NCI-H2029 (cell line): ENCODE measurements at regions not wholly inside any gene's neighbourhood (a gene's known extent, or its start where the extent isn't known, plus 50 kb on each side); places are given as distances from the start of the nearest gene placed in this dataset.
"Not testable (repeated sequence)": the region's sequence is repeated elsewhere in the genome, so short reads cannot be mapped to it uniquely, and the experiment has no call there.

ENCODE experiments used
- DNase-seq: peaks from one replicate; lab custom pipeline; 2025; lab: John Stamatoyannopoulos, UW

DNA sequence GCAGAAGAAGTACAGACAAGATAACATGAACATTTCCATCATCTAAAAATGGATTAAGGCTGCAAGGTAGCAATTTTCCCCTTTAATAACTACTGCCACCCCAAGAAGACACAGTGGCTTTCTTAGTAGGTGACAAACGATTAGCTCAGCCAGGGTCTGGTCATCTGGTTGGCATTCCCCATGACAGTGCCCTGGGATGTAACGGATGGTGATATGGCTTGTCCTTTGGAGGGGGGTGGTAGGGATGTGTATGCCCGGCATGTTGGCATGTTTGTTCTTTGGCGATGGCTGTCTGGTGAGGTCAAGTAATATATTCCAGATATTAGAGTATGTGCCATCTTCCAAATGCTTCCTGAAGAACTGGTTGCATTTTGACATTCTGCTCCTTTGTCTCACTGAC, 135.6 kb upstream of the ZNF536 start:
- no peak for DNase-seq

DNA sequence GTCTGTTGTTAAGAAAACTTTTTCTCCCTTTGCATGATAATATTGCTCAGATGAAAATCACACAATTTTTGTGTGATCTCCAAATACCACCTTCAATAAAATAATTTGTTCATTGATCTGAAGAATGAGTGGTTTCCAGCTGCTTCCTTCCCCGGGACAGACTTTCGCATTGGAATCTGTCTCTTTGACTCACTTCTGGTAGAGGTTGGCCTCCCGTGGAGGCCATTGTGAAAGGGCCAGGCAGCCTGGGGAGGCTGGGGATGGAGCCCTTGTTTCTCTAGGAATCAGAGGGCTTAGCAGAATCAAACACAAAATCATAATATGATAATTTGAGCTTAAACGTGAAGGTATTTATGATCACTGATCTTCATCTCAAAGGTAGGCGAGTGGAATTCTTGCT, 135.0 kb upstream of the ZNF536 start:
- DNase-seq: no peak

DNA sequence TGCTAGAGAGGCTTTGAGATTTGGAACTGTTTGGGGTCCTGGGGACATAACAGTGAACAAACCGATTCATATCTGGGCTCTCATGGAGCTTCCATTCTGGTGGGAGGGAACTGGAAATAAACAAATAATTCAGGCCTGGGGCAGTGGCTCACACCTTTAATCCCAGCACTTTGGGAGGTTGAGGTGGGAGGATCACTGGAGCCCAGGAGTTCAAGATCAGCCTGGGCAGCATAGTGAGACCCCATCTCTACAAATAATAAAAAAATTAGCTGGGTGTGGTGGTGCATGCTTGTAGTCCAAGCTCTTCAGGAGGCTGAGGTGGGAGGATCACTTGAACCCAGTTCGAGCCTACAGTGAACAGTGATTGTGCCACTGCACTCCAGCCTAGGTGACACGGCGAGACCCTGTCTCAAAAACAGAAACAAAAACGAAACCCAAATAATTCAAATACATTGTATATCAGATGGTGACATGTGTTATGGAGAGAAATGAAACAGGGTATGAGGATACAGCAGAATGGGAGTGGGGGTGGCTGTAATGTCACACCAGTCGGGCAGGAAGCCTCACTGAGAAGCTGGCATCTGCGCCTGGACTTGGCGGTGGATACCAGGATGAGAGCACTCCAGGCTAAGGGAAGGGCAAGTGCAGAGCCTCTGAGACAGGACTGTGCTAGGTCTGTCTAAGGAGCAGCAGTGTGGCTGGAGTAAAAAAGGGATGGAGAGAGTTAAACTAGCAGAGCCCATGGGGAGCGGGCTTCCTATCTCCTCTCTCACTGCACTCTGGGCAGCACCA, 131.1 kb upstream of the ZNF536 start:
- DNase-seq: no peak

DNA sequence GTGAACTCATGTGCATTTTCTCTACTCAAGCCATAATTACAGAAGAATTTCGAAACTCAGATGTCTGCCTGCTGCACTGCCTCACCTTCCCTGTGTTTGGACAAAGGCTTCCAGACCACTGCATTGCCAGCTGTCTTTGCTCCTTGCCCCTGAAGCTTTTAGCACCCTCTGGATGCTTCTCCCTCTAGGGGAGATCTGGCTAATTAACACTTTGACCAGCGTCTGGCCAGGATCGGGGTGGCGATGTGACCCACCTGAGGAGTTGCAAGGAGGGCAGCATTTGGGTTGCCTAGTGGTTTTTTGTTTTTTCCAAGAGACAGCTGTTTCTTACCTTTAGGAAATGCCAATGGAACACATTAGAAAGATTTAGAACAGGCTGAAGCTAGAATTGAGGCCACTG, 127.7 kb upstream of the ZNF536 start:
- DNase-seq: no peak

DNA sequence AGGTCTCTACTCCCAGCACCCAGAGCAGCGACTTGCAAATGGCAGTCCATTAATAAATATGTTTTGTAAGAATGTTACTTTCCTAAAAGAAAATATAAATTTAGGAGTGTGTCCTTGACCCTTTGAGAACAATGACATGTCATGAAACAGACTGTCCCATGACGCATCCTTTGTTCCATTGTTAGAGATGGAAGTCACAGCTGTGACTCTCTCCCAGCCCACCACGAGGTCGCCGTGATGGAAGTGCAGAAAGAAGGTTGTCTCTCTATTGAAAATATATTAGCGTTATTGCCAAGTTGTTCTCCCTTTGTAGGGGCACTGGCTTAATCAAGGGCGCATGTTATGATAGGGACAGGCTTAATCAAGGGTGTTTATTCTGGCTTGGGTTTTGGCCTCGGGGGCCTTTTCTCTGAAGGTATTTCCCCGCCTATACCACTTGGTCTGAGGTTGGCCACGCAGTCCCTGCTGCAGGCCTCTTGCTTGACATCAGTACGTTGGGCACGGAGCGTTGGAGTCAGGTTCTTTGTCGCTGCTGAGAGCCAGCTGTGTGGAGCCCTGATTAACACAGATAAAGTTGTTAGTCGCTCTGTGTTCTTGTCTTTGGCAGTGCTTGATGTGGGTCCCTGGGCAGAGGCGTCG, 126.7 kb upstream of the ZNF536 start:
- no peak for DNase-seq

DNA sequence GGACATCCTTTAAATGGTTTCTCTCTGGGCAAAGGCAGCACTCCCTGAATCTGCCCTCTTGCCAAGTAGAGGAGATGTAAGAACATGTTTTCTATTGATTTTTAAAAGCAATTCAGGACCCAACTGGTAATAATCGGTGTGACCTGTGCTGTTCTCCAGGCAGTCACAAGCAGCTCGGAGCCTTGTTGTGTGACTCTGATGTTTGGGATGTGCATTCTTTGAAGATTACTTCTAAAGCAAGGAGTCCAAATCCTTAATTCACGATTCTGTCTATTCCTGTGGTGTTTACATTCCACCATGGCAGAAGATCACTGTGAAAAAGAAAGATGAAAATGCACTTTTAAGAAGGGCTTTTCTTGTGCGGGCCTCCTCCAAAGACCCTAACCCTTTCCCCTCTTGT, 122.3 kb upstream of the ZNF536 start:
- DNase-seq: no peak

DNA sequence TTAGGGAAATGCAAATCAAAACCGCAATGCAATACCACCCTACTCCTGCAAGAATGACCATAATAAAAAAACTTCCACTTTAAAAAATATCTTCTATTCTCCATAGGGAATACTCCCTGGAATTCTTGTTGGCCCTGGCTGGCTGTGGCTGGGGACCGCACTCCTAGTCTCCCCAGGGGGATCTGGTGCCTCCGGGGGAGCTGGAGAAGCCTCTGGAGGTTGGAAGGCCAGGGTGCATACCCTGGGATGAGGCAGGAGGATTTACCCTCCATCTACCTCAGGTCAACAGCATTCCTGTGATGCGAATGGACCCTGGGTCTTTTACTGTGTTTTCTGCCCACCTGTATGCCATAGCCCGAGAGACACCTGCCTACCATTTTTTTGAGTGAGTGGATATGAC, 120.0 kb upstream of the ZNF536 start:
- DNase-seq: no peak

DNA sequence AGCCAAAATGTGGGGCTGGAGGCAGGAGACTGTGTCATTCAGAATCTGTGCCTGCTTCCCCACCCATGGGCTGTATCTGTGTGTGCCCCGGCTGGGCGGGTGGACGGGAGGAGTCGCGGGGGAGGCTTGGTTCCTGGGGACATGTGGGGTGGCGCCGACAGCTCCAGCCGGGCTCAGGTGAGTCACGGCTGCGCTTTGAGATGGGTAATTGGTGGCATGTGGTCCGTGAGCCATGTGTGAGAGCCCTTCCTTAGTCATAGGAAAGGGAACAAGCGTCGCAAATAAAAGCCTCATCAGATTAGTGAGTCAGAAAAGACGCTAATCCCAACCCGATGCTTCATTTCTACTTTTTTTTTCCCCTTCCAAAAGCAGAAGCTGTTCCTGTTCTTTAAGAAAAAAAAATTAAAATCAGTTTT, 118.6 kb upstream of the ZNF536 start:
- no peak for DNase-seq

DNA sequence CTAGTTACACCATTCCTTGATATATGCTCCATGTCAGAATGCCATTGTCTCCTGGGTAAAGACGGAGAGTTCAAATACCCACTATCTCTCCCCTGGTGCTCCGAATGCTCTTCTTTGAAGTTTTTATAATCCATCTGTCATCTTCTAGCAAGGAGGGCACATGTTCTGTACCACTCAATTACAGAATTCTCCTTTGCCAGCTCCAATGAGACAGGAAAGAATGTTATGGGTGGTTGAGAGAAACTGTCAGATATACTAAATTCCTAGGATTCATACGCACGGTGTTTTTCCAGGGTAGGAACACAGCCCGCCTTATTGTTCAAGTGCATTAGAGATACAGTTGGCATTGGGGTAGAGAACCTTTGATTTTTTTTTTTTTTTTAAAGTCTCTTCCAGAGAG, 118.0 kb upstream of the ZNF536 start:
- no peak for DNase-seq

DNA sequence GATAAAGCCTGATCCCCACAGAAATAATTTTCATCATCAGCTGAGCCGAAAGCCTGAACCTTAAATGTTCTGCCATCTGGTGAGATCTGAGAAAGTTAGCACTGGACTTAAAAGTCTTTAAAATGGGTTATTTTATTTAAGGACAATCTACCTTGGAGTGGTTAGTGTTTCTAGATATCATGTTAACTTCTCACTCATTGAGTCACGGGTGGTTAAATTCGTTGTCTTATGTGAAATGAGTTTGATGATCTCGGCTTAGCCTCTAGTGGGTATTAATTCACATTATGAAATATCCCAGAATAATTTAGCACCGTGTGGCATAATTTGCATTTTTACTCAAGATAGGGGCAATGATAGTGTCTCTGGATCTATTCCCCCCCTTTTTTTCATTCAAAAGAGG, 117.4 kb upstream of the ZNF536 start:
- no peak for DNase-seq

DNA sequence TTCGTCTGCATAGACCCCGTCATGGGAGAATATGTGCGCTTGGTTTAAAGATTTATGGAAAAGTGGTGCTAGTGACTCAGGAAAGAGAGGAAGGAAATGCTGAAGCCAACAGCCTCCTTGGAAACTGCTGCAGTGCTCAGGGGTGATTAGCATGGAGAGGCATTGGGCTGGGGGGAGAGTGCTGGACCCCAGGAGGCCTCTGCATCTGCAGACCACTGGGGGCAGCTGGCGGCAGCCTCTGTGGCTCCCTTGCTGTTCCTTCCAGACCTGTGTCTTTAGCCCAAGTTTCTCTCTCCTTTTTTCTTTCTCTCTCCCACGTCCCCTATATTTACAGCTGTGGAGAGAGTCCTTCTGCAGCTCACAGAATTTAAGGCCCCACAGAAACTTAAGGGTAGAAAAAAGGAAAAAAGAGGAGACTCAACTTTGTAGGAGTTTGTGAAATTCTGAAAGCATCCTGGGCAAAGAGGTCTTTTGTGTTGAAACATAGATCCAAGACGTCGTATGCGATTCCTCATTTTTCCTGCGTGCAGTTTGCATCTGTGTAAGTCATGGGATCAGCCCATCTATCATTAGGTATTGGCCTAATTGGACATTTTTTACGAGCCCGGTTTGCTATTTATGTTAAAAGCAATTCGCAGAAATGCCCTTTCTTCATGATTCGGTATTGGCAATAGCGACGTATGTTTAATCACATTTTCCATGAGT, 116.2 kb upstream of the ZNF536 start:
- no peak for DNase-seq

DNA sequence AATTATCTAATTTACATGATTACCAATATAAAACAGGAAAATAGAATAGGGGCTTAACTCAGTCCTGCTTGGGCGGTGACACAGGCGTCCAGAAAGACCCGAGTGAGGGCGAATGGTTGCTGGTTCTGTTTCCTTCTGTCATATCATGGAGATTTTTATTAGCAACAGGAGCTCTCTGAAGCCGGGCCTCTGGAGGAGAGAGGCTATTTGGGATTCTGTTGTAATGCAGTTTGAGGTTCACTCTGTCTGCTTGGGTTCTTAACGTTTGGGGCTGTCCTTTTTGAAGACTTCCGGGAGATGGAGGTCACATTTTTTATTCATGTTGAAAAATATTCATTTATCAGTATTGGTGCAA, 115.7 kb upstream of the ZNF536 start:
- no peak for DNase-seq

DNA sequence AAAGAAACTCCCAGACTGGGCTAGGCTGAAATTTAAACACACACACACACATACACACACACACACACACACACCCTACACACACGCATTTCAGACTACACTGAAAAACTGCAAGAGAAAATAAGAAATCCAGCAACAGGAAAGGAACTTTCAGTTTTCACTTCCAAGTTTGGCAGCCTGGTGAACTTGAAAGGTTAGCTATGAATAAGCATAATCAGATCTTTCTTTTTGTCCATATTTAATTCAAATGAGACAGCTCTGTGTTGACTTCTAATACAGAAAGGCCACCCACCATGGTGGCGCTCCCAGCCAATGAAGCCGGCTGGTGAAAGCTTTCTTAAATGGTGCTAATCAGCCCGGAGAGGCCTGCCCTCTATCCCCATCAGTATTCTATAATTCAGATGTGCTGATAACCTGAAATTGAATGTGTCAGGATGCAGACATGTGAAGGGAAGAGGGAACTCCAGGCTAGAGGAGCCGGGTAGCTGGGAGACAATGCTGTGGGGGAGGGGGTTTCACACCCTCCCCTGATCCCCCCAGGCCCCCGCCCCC, 108.3 kb upstream of the ZNF536 start:
- DNase-seq: no peak

DNA sequence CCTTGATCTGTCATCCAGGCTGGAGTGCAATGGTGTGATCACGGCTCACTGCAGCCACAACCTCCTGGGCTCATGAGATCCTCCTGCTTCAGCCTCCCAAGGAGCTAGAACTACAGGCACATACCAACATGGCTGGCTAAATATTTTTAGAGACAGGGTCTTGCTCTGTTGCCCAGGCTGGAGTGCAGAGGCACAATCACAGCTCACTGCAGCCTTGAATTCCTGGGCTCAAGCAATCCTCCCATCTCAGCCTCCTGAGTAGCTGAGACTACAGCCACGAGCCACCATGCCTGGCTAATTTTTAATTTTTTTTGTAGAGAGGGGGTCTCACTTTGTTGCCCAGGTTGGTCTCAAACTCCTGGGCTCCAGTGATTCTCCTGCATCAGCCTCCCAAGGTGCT, 106.3 kb upstream of the ZNF536 start:
- not testable (repeated sequence) for DNase-seq

DNA sequence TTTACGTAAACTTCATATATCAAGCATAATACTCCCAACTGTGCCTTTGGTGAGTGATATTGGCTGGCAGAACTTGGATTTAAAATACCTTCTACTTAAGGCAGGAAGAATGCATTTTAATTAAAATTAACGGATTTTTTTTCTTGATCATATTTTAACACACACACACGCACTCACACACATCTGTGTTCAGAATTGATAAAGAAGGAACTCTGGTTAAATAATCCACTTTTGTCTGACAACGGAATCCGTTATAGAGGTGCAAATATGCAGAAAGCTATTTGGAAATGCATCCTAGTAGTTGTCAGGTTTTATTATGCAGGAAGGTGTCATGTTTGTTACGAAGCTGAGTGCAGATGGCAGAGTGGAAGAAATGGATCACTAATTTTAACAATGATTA, 105.5 kb upstream of the ZNF536 start:
- no peak for DNase-seq

DNA sequence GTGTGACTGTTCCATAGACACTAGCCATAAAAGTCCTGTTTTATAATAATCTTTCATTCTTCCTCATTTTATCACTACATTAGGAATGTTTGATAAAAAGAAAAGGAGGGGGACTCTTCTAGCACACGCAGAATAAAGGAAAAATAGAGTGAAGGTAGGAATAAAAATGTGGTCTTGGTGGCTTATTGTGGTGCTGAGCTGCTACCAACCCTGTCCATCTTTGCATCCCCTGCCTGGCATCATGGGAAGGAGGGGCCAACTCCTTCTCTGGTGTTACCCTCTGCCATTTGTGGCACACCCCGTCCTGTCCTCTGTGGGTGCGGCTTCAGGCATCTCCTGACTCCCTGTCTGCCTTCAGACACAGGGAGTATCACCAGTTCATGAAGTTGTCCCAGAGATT, 104.9 kb upstream of the ZNF536 start:
- DNase-seq: no peak

DNA sequence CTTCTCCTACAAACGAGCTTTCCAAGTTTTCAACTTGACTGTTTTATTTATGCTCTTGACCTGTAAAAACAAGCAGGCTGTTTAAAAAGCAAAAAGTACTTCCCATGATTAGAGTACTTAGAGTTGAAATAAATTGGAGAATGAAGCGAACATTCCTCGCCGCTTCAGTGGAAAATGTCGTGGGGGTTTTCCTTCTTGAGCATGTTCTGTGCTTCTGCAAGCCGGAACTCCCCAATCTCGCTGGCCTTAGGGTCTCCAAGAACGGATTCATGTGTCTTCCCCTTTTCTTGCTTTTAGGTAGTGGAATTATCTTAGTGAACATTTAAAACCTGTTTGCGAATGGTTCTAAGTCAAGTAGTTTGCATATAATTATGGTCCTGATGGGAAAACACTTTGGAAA, 103.6 kb upstream of the ZNF536 start:
- no peak for DNase-seq

DNA sequence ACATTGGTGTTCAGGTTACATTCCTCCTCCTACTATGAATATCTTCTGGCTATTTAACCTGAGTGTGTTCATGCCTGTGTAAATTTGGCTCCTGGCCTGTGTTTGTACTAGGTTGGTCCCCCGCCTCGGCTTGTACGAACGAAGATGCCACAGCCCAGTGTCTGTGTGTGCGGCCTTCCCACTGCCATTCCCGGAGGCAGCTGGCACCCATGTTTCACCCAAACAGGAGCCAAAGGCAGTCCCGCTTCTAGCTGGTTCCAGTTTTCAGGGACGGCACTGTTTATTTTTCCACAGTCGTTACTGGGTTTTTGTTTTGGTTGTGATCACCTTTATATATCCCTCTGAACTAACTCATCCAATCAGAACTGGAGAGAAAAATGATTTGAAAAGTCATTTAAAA, 102.5 kb upstream of the ZNF536 start:
- DNase-seq: no peak

DNA sequence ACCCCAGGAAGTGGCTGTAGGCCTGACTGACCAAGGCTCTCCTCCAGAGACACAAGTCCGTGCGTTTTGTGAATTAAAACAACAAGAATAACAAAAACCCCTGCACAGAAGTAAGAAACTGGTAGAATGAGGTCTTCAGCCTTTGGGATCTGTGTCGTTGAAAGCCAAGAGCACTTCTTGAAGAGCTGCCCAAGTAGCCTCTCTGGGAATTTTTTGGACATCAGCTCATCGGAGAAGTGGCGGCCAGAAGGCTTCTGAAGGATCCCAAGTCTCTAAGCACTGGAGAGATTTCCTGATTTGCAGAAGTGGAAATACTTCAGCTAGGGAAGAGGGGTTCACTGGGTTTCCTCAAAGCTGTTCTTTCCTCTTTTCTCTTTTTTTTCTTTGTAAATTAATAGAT, 100.4 kb upstream of the ZNF536 start:
- DNase-seq: no peak

DNA sequence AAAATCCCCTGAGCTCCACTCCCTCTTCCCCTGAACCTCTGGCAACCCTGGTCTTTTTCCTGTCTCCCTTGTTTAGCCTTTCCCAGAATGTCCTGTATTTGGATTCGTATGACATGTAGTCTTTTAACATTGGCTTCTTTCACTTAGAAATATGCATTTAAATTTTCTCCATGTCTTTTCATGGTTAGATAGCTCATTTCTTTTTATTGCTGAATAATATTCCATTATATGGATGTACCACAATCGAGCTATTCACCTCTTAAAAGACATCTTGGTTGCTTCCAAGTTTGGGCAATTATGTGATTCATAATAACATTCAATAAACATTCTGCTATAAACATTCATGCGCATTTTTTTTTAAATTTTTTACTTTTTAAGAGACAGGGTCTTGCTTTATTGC, 99.6 kb upstream of the ZNF536 start:
- DNase-seq: no peak

DNA sequence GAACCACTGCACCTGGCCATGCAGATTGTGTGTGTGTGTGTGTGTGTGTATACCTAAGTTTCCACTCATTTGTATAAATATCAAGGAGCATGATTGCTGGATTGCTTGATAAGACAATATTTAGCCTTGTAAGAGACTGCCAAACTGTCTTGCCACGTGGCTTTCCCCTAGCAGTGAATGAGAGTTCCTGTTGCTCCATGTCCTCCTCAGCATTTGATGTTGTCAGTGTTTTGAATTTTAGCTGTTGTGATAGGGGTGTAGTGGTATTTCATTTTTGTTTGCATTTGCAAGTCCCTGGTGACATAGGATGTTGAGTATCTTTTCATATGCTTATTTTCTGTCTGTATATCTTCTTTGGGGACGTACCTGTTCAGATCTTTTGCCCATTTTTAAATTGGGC, 99.0 kb upstream of the ZNF536 start:
- no peak for DNase-seq

DNA sequence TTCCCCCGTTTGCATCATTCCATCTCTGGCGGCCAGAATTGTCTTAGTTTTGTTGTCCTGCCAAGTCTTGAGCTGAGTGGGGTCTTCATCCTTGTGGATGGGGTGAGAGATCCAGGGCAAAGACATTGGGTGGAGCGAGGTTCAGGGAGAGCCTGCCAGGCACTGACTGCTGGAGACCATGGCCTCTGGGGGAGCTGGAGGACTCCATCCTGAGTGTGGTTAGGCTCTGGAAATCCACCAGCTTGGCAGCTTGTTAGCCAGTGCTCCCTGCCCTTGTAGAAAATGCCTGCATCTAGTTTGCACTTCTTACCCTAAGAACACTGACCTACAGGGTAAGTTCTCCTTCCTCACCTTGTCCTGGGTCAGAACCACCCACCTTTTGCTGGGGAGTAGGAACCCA, 97.2 kb upstream of the ZNF536 start:
- no peak for DNase-seq
